ENCODE measurements at regions not wholly inside any gene's neighbourhood (a gene's known extent, or its start where the extent isn't known, plus 50 kb on each side); places are given as distances from the start of the nearest gene placed in this dataset.

DNA sequence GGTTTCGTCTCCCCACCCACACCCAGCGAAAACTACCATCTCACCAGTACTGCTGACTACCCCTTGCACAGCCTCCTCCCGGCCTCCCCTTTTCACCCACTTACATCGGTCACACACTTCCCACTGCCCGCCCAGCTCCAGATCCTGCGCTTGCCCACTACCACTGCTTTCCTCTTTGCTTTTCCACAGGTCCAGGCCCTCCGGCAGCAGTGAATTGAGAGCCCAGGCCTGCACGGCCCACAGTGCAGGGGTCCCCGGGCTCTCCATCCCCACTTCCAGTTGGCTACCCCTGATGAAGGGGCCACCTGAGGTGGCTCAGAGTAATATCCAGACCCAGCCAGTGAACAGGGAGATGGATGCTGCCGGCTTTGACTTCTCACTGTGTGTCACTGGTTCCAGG, 120.2 kb upstream of the FSTL4 start:
- no peak for DNase-seq

- no peak for DNase-seq
Observed at GRCh38 chr5:133731951-133732350, 119.6 kb upstream of the FSTL4 start.

- no peak for DNase-seq
Observed at GRCh38 chr5:133730866-133731265, 118.5 kb upstream of the FSTL4 start.

DNA sequence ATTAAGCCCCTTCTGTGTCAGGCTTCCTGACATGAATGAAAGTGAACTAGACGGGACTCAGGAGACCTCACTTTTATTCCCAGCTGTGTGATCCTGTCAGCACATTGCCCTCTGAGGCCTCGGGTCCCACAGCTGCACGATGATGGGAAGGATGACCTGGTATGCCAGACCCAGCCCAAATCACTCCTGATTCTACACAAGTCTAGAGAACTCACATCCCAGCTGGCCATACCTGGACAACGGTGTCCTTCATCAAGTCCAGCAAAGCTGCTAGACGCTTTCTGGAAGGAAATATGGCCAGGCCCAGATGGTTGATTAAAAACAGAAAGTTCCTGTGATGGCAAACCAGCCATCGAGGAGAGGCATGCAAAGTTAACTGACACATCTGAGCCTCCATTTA, 118.0 kb upstream of the FSTL4 start:
- no peak for DNase-seq

DNA sequence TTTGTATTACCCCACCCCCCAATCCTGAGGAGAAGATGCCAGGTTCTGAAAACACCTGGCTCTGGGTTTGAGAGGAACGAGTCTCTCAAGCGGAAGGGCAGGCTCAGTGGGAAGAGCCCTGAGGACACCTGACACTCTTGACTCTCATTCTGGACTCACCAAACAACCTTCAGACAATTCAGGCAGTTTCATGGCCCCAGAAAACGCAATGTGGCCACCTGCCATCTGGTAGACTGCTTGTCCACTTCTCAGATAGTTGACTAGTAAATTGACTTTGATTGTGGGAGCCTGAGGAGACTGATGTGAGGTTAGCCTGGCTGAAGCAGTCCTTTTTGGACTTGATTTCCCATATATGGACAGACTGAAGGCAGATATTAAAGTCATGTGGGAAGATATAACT, 117.5 kb upstream of the FSTL4 start:
- DNase-seq, result no peak

DNA sequence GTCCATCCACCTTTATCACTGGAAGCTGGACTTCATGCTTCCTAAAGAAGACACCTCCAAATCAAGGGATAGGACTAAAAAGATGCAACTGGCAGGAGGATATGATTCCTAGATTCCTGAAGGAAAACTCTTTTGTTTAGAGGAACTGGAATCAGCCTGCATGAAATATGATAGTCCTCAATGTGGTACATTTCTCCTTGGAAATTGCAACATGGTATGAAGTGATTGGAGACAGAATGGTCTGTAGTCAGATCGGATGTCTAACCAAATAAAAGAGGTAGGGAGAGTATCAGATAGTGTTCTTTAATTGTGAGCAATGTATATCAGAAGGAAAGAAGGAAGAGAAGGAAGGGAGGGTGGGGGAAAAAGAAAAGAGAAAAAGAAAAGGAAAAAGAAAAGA, 116.1 kb upstream of the FSTL4 start:
- DNase-seq, result no peak

GRCh38 chr5:133727636-133728035, 115.3 kb upstream of the FSTL4 start:
- DNase-seq, result no peak

DNA sequence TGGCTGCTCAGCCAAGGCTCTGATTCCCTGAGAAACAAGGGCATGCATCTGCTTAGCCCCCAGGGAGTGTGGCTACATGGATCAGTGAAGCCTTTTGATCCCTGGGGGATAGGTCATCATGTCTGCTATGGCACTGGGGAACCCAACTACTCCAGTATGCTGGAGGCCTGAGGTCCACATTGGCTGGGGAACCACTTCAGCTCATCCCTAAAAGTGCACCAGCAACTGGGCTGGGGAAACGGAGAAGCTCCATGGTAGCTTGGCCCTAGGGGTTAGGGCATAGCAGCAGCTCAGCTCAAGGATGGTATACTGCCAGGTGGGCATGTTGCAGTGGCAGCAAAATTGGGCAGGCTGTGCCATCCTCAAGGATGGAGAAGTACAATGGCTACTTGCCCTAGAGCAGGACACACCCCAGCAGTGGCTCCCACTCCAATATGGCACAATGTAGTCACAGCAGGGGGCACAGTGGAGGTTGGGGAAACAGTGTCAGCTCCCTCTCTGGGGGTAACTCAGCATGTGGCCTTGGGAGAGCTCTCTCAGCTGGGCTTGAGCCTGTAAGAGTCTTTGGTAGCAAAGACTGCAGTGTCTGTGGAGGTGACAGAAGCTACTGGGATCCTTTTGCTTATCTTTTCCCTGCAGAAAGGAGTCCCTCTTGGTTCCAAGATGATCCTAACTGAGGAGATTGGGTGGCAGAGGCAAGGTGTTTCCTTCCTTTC, 111.5 kb upstream of the FSTL4 start:
- no peak for DNase-seq

DNA sequence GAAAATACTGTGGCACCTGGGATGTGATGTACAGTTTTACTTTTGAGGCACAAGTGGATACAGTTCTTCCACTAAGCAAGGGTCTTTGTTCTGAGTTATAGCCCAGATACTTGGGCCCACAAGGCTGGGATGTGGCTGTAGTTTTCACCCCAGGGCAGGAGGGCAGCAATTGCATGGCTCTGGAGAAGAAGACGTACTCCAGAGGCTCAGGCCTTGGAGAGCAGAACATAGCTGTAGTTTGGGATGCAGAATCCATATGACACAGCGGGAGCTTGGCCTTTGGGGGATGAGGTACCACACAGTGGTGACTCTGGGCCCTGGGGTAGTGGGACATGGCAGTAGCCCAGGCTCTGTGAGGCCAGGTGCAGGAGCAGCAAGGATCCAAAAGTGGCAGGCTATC, 110.8 kb upstream of the FSTL4 start:
- no peak for DNase-seq

- DNase-seq, result no peak
Observed at GRCh38 chr5:133721365-133721764, 109.0 kb upstream of the FSTL4 start.

GRCh38 chr5:133718457-133718856, 106.1 kb upstream of the FSTL4 start:
- DNase-seq, result no peak

DNA sequence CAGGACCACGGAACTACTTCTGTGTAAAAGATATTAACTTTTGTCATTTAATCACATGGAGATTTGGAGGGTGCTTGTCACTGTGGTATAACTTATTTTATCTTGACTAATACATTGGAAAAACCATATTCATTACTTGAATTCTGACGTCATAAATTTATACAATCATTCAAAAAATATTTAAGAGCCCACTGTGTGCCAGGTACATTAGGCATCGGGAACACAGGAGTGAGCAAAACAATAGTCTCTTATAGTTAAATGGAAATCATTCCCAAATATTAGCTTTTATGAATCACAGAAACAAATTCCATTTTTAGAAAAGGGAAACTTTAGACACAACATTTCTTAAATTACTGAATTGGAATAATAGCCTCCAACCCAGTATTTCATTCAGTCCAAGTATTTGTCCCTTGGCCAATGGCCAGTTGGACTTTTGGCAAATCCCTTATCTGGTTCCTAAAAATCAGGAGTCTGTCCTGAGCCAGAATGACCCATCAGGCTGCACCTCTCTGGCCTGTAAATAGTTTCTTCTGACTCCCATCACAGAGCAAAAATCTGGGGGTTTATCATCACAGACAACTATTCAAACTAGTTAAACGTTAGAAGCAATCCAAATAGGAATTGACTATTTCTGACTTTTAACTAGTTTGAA, 104.3 kb upstream of the FSTL4 start:
- DNase-seq, result no peak

DNA sequence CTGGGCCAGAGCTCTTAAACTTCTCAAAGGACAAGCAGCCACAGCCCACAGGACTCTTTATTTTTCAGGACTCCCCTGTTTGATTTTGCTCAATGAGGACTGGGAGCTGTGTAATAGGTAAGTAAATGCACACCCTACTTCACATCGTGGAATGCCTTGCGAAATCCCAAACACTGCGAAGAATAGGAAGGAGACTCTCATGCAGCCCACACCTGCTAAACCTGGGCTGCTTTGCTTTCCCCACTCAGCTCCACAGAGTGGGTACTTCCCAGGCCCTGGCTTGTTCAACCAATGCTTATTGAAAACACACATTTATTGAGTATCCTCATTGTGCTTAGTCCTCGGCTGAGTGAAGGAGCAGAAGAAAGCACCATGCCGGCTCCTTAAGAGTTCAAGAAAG, 103.3 kb upstream of the FSTL4 start:
- no peak for DNase-seq

DNA sequence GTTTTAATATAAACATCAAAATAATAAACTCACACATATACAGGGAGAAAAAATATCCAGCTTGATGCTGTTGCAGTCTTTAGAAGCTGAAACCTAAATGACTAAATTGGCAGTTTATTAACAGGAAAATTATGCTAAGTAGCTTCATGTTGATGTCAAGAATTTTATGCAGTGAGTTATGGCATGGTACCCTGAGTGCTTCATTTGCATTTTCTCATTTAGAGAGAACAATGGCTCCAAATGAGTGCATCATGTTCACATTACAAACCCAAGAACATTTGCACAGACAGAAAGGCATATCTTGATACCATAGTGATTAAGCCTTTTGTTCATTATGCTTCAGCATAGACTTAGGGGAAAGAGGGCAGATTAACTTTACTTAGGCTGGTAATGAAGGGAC, 102.9 kb upstream of the FSTL4 start:
- DNase-seq, result no peak

DNA sequence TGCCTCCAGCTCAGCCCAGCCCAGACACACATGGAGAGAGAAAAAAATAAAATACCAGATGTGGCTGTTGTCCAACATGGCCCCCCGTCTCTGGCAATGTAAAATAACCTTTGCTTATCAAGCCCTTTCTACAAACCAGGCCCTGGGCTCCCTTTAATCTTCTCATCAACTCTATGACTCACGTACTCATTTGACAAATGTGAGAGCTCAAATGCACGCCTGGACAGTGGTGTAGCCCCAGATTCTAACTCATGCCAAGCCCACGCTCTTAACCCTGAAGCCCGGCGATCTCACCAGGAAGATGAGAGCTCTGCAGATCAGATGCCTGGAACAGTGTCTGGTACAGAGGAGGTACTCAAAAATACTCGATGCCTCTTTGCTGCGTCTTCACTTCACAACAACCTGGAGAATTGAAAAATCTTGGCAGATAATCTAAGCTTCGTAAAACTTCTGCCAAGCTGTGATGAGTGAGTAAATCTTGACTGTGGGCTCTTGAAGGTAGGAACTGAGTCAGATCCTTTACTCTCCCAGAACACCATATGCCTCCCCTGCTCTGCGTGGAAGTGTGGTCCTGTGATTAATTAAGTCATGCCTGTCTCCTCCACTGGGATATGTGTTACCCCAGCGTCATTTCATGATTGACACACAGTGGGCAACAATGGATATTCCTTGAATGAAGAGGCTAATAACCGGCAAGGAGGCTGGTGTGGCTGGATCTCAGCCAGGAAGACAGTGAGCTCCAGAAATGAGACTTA, 102.0 kb upstream of the FSTL4 start:
- no peak for DNase-seq

GRCh38 chr5:133713751-133714150, 101.4 kb upstream of the FSTL4 start:
- no peak for DNase-seq

DNA sequence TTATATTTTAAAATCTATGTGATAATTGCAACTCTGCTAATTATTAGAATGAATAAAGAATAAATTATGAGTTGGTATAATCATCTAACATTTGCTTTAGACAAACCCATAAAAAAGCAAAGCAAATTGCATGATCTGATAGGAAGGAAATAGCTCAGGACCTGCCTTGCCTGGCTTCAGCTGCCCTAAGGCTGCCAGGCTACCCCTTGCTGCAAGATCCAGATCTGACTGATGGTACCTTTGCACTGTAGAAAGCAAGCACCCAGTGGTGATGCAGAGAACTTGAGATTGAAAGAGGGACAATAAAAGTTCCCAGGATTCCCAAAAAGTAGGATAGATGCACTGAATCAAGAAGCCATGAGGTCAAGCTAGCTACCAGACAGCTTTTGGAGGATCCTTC, 100.9 kb upstream of the FSTL4 start:
- no peak for DNase-seq

DNA sequence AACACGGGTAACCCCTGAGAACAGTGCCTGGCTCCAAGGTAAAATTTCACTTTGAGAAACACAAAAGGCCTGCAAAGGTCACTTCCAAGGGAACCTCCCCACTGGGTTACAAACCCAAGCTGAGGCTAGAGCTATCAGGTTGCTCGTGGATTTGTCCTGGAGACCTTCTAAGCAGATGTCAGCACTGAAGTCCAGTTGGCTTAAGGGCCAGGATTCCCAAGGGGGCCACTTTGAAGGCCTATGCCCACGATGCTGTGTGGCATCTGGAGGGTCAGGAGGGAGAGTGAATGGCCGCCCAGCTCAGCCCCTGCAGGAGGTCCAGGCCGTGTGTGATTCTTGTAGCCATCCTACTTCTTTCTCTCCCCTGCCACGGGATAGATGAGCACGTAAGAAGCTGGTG, 100.2 kb upstream of the FSTL4 start:
- no peak for DNase-seq

- DNase-seq, result no peak
Observed at GRCh38 chr5:133709209-133709725, 96.9 kb upstream of the FSTL4 start.

- DNase-seq, result no peak
Observed at GRCh38 chr5:133708331-133708850, 96.0 kb upstream of the FSTL4 start.

GRCh38 chr5:133707629-133708028, 95.3 kb upstream of the FSTL4 start:
- DNase-seq, result no peak

DNA sequence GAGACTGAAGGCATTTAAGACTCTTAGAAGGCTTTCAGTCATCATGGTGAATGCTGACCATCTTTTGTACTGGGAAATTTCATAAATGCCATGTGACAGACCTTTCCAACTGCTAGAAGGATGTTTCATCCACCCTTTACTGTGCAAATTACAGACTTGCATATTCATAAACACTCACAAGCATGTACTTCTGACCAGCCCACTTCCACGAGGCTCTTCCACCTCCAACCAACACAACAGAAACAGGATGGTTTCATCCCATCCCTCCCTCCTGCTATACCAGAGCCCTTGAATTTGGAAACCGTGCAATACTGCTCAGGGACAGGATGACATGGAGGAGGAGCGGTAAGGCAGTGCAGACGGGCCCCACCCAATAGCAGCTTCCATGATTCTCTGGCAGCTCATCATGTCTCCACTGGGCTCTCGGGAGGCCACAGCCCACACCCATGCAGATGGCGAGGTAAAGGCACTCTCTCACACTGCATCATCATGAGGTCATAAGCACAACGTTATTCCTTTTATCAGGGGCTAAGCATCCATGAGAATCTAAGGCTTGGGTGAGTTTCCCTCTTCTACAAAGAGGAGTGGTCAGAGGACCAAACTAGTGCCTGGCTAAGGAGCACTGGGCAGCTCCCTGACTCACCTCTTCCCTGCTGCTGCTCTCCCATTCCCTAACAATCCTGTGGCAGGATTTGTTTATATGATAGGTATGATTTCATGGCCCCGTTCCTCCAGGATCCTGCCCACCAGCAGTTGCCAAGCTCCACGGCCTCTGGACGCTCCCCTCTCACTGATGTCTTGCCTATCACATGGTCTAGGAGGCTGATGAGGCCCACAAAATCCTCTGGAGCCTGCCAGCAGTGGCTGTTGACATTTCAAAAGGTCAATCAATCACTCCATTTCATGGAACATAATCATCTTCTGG, 94.4 kb upstream of the FSTL4 start:
- no peak for DNase-seq

DNA sequence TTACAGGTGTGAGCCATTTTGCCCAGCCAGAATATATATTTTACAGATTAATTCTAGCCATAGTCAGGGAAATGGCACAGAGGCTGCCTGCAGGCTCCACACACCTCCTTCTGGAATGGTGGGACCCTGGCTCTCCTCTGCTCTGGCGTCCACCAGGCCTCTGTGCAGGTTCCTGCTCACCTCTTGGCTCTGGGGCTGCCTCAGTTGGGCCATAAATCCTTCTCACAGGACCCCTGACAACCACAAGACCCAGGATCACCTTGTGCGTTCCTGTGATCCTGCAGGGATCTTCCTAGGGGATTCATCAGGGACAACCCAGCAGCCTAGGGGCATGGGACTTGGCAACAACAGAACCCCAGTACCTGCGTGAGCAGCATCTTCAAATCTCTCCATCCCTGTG, 93.0 kb upstream of the FSTL4 start:
- no peak for DNase-seq
